ENCODE measurements at regions not wholly inside any gene's neighbourhood (a gene's known extent, or its start where the extent isn't known, plus 50 kb on each side); places are given as distances from the start of the nearest gene placed in this dataset.
"Not testable (repeated sequence)": the region's sequence is repeated elsewhere in the genome, so short reads cannot be mapped to it uniquely, and the experiment has no call there.

DNA sequence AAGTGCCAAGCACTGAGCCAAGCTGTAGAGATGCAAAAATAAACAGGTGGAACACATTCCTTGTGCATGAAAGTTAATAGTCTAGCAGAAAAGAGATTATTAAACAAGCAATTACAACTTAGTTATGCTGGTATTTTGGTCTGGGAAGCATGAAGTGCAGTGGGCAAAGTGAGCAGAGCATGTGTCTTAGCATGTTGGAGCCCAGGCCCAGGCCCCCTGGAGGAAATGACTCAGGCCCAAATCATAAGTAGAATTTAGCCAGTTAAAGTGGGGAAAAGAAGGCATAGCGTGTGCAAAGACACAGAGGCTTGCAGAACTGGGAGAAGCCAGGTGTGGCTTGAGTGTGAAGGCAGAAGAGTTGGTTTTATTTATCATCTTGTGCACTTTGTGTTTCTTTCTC lies 163.8 kb upstream of the ATP11B start:
- no peak overlapping the region for H3K4me3 ChIP-seq (ENCODE audit: low read depth, low read length)
- H3K27ac ChIP-seq (ENCODE audit: low read depth) = no peak overlapping the region
- no peak for DNase-seq (ENCODE audit: extremely low spot score)
- H3K36me3 ChIP-seq (ENCODE audit: insufficient read depth) = no peaks in the 10 kb centered on the region
- H3K4me1 ChIP-seq (ENCODE audit: insufficient read depth) = no peaks in the 10 kb centered on the region
- 56% methylated on average over 1 of the region's 1 CpG for whole genome bisulfite sequencing

DNA sequence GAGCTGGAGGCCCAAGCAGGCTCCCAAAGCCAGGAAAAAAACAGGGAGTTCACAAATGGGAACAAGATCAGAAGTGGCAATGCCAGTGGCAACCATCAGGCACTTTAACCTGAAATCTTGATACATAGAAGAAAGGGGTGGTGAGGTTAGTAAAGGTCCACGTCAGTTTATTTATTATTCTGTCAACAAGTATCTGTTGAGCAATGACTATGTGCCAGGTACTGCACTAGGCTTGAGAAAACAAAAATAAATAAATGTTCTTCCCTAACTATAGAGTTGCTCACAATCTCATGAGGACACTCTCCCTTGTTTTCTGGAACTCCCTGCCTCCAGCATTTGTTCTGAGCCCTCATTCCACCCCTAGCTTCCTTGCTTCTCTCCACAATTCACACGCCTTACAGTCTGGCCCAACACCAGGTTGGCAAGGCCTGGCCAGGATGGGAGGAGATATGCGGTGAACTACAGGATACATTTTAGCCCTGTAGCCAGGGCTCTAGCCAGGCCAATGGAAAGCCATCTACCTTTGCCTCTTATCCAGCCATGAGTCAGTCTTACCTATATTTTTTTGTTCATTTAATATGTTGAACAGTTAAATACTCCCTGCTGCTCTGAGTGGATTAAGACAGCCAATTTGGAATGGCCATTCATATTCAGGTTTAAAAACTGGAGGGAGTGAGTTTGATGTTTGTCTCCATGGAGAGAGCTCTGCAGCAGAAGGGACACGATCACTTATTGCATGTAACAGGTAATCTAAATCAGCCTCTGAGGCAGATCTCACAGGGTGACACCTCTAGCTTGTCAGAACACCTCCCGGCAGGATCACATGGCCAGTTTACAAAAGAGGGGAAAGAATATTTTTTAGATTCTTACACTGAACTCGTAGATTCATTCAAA lies 161.9 kb upstream of the ATP11B start:
- no peak for DNase-seq (ENCODE audit: extremely low spot score)
- H3K4me1 ChIP-seq (ENCODE audit: insufficient read depth) = no peaks in the 10 kb centered on the region
- H3K27ac ChIP-seq (ENCODE audit: low read depth) = no peak overlapping the region
- H3K4me3 ChIP-seq (ENCODE audit: low read depth, low read length) = no peak overlapping the region
- 75% methylated on average over 6 of the region's 6 CpGs for WGBS
- no peaks in the 10 kb centered on the region for H3K36me3 ChIP-seq (ENCODE audit: insufficient read depth)

DNA sequence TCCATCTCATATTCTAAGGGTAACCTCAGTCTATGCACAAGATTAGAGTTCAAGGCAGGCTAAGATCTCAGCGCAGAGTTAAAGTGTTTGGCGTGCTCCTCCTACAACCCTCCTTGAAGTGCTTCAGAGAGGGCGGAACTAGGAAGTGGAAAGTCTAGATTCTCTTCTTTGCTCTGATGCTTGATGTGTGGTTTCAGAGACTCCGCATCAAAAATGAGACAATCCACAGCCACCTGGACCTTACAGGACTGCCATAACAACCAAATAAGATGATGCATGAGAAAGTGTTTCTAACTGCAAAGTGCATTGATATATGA lies 161.3 kb upstream of the ATP11B start:
- no peaks in the 10 kb centered on the region for H3K36me3 ChIP-seq (ENCODE audit: insufficient read depth)
- no peak for DNase-seq (ENCODE audit: extremely low spot score)
- 91% methylated on average over 4 of the region's 4 CpGs for WGBS

DNA sequence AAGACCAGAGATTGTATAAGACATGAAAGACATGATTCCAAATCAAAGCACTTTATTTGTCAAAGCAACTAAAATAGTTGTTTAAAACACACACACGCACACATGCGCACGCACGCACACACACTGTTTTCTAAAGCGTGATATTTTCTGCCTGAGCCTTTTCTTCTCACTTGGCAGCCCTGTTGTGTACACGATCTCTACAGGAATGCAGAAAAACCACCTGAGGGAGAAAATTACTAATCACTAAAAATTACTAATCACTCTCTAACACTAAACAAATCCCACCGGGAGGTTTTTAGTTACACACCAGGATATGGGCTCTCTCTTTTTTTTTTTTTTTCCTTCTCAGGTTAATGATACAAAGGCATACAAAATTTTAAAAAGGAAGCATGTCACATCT lies 160.1 kb upstream of the ATP11B start:
- H3K27ac ChIP-seq (ENCODE audit: low read depth) = no peak overlapping the region
- no peaks in the 10 kb centered on the region for H3K36me3 ChIP-seq (ENCODE audit: insufficient read depth)
- no peak for DNase-seq (ENCODE audit: extremely low spot score)
- no peaks in the 10 kb centered on the region for H3K4me1 ChIP-seq (ENCODE audit: insufficient read depth)
- WGBS = 83% methylated on average over 7 of the region's 7 CpGs
- no peak overlapping the region for H3K4me3 ChIP-seq (ENCODE audit: low read depth, low read length)

More for the DNA sequence above, 161.3 kb upstream of the ATP11B start:
- Histone ChIP-seq H3K4me1 (ENCODE audit: insufficient read depth) (no peaks in the 10 kb centered on the region), H3K4me3 (ENCODE audit: low read depth, low read length) (no peak overlapping the region), H3K27ac (ENCODE audit: low read depth) (no peak overlapping the region)

DNA sequence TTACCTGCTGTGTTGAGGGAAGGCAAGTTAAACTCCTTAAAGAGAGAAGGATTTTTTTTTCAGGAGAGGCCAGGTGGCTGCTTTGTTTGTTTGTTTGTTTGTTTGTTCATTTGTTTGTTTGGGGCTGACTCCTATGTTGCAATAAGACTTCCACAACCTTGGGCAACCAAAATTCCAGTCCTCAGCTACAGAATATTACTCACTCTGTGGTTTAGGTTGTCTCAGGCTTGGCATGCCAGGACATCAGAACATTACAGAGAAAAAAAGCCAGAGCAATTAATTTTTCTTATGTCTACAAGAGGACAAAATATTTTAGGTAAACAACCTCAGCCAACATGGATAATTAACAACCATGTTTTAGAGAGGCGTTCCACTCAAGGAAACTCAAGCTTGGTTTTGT lies 156.7 kb upstream of the ATP11B start:
- no peaks in the 10 kb centered on the region for H3K36me3 ChIP-seq (ENCODE audit: insufficient read depth)
- WGBS = 78% methylated on average over 1 of the region's 1 CpG
- H3K4me3 ChIP-seq (ENCODE audit: low read depth, low read length) = no peak overlapping the region
- H3K4me1 ChIP-seq (ENCODE audit: insufficient read depth) = no peaks in the 10 kb centered on the region
- DNase-seq (ENCODE audit: extremely low spot score) = no peak
- no peak overlapping the region for H3K27ac ChIP-seq (ENCODE audit: low read depth)

DNA sequence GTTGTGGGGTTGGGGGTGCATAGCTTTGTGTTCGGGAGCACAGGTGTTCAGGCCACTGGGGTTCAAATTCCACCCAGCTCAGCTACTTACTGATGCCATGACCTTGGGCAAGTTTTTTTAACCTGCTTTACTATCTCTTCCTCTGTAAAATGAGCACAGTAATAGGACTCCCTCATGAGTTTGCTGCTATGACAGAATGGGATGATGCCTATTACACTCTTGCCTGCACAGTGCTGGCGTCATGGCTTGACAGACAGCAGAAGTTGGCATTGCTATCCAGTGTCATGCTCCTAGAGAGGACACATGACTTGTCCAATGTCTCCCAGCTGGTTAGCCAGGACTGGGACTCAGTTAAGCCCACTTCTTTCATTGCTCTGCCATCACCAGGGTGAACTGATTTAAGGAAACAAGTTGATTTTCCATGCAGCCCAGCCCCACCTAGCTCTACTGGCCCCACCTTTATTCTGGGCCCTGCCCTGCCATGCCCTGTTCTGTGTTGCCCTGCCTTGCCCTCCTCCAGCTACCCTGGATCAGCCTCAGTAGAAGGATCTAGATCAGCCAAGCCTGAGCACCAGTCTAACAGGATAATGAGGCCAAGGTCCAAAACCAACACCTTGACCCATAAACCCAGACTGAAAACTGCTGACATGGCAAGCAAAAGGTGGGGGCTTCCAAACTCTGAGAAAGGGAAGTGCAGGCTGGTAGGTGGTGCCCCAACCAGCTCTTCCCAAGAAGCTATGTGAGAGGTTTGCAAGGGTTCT lies 155.8 kb upstream of the ATP11B start:
- no peak overlapping the region for H3K4me3 ChIP-seq (ENCODE audit: low read depth, low read length)
- H3K27ac ChIP-seq (ENCODE audit: low read depth) = no peak overlapping the region
- DNase-seq (ENCODE audit: extremely low spot score) = no peak
- H3K4me1 ChIP-seq (ENCODE audit: insufficient read depth) = no peaks in the 10 kb centered on the region
- no peaks in the 10 kb centered on the region for H3K36me3 ChIP-seq (ENCODE audit: insufficient read depth)
- WGBS = 67% methylated on average over 2 of the region's 2 CpGs

DNA sequence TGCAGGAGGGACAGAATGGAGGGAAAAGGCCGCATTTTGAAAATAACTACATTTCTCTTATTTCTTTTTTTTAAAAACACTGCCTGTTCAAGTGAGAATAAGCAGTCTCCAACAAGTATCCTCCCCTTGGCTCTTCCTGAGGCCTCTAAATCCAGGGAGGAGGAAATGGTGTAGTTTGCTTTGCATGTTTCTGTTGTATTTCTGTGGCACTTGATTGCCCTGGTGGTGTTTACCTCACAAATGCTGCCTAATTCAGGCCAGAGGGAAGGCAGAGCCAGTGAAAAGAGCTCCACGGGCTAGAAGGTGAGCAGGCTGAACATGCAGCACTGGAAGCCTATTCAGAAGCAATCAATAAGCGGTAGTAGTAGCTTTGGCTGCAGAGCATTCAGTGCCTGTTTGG lies 149.3 kb upstream of the ATP11B start:
- Histone ChIP-seq H3K4me3 (ENCODE audit: low read depth, low read length) (no peak overlapping the region), H3K36me3 (ENCODE audit: insufficient read depth) (no peaks in the 10 kb centered on the region), H3K4me1 (ENCODE audit: insufficient read depth) (peaks cover 1% of the 10 kb centered on the region), H3K27ac (ENCODE audit: low read depth) (no peak overlapping the region)
- DNase-seq (ENCODE audit: extremely low spot score) = no peak
- WGBS = 59% methylated on average over 3 of the region's 3 CpGs

DNA sequence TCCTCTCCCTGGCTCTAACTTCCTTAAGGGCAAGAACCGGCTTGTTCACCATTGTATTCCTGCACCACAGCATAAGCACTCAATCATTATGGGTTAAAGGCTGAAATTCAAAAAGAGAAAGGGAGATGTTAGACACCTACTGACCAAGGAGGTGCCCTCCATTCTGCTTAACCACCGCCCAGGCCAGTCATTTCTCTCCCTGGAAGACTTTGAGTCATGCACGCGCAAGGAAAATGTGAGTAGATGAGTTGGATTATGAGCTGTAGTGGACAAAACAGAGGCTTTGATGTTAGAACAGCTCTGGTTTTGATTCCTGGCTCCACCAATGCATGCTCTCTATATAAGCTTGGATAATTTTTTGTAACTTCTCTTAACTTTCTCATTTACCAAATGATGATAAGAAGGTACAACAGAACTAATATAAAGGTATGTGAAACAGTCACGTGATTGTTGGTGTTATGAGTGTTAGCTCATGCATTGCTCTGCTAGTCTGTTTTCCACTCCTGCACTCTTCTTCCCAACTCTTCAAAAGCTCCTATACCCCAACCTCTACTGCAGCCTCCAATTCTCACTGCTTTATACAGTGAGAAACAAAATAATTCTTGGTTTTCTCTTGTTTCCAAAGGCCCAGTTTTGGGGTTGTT lies 148.4 kb upstream of the ATP11B start:
- Histone ChIP-seq H3K27ac (ENCODE audit: low read depth) (no peak overlapping the region), H3K4me3 (ENCODE audit: low read depth, low read length) (no peak overlapping the region), H3K36me3 (ENCODE audit: insufficient read depth) (no peaks in the 10 kb centered on the region), H3K4me1 (ENCODE audit: insufficient read depth) (peaks cover 1% of the 10 kb centered on the region)
- WGBS = 82% methylated on average over 5 of the region's 5 CpGs
- no peak for DNase-seq (ENCODE audit: extremely low spot score)

DNA sequence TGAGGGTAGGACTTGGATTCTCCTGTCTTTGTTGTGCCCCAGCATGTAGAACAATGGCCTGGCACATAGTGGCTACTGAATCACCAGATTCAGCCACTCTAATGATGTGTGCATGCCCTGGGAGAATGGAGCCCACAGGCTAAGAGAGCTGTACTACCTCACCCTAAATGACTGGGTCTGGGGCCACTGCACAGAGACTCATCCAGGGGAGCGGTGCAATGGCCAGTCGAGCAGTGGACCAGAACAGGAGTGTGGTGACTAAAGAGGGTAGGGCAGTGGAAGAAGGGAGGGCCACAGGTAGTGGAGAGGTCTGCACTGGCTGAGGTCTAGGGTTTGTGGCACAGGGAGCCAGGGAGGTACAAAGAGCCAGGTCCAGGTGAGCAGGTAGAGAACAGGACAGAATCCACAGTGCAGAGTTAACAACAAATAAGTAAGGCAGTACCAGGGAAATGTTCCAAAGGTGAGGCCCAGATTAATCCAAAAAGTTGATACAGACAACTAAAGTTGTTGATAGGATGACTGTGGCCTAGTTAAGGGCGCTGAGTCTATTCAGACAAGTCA lies 142.7 kb upstream of the ATP11B start:
- 91% methylated on average over 3 of the region's 3 CpGs for WGBS
- Histone ChIP-seq H3K4me1 (ENCODE audit: insufficient read depth) (peaks cover 1% of the 10 kb centered on the region), H3K4me3 (ENCODE audit: low read depth, low read length) (no peak overlapping the region), H3K27ac (ENCODE audit: low read depth) (no peak overlapping the region), H3K36me3 (ENCODE audit: insufficient read depth) (no peaks in the 10 kb centered on the region)
- no peak for DNase-seq (ENCODE audit: extremely low spot score)

DNA sequence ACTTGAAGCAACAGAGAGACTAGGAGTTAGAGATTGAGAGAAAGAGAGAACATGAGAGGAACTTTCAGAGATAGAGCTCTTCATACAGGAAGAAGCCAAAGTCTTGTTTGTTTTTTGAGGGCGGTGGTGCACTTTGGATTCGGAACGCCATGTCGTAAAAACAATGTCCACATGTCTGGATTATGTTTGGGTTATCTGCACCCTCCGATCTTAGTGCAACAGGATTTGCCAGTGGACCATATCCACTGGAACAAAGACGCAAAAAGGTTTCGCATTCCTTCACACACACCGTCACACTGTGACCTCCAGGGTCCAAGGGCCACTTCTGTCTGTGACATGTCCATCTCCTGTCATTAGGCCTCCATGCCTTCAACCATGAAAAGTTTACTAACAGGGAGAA lies 141.8 kb upstream of the ATP11B start:
- H3K4me3 ChIP-seq (ENCODE audit: low read depth, low read length) = no peak overlapping the region
- peaks cover 1% of the 10 kb centered on the region for H3K4me1 ChIP-seq (ENCODE audit: insufficient read depth)
- WGBS = 55% methylated on average over 8 of the region's 8 CpGs
- DNase-seq (ENCODE audit: extremely low spot score) = no peak
- no peak overlapping the region for H3K27ac ChIP-seq (ENCODE audit: low read depth)
- no peaks in the 10 kb centered on the region for H3K36me3 ChIP-seq (ENCODE audit: insufficient read depth)

DNA sequence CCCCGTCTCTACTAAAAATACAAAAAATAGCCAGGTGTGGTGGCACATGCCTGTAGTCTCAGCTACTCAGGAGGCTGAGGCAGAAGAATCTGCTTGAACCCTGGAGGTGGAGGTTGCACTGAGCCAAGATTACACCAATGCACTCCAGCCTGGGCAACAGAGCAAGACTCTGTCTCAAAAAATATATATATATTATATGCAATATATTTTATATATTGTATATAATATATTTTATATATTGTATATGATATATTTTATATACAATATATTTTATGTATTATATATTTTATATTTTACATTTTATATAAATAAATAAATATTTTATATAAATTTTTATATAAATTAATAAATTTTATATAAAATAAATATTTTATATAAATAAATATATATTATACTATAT lies 140.2 kb upstream of the ATP11B start:
- not testable (repeated sequence) for DNase-seq (ENCODE audit: extremely low spot score); H3K4me3 ChIP-seq (ENCODE audit: low read depth, low read length); H3K4me1 ChIP-seq (ENCODE audit: insufficient read depth); H3K36me3 ChIP-seq (ENCODE audit: insufficient read depth); H3K27ac ChIP-seq (ENCODE audit: low read depth)
- 95% methylated on average over 1 of the region's 1 CpG for WGBS

DNA sequence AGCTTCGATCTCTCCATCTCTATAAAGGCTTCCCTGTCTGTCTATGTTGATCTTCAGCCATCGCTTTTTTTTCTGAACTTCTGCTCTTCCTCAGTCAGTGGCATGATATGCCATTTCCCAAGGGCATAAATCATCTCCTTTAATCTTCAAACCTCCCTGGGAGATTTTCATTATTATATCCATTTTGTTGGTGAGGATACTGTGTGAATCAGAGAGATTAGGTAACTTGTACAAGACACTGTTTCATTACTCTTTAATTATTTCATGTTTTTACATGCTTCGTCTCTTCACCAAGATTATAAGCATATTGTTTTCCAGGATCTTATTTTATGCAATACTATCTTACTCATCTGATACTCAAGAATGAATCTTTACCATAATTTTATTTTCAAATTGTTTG lies 124.8 kb upstream of the ATP11B start:
- Histone ChIP-seq H3K4me3 (ENCODE audit: low read depth, low read length) (no peak overlapping the region), H3K4me1 (ENCODE audit: insufficient read depth) (no peaks in the 10 kb centered on the region), H3K36me3 (ENCODE audit: insufficient read depth) (no peaks in the 10 kb centered on the region), H3K27ac (ENCODE audit: low read depth) (no peak overlapping the region)
- DNase-seq (ENCODE audit: extremely low spot score) = no peak
- 87% methylated on average over 3 of the region's 3 CpGs for WGBS

DNA sequence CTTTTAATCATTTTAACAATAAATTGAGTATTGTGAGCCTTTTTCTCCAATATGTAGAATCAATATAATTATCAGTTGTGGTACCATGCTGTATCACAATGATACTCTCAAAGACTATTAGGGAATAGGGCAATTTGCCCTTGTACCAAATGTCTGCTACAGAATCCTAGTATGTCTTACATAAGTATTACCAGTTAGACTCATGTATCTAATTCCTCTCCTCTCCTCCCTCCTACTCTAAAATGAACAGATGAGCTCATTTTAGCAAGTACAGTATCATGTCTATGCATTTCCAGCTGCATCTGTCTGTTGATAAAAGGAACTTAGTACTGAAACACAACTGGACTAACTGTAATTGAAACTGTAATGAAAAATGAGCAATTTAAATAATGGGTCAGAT lies 124.3 kb upstream of the ATP11B start:
- H3K27ac ChIP-seq (ENCODE audit: low read depth) = no peak overlapping the region
- no peaks in the 10 kb centered on the region for H3K36me3 ChIP-seq (ENCODE audit: insufficient read depth)
- H3K4me1 ChIP-seq (ENCODE audit: insufficient read depth) = no peaks in the 10 kb centered on the region
- no peak for DNase-seq (ENCODE audit: extremely low spot score)
- H3K4me3 ChIP-seq (ENCODE audit: low read depth, low read length) = no peak overlapping the region

DNA sequence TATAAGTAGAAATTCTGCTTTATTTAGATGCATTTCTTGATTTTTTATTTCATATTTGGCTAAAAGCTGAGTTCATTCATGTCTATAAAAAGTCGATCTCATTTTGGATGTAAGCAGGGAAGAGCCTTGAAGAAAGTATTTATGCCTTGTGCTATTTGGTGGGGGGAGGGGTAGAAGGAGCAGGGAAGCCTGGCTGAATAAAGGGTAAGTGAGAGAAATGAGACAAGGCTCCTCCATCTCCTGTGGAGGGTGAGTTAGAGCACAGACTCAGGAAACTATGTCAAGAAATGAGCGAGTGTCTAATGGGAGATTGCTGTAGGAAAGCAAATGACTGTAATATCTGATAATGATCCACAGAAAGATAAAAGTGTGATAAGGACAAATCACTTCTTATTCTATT lies 121.8 kb upstream of the ATP11B start:
- no peaks in the 10 kb centered on the region for H3K36me3 ChIP-seq (ENCODE audit: insufficient read depth)
- H3K4me3 ChIP-seq (ENCODE audit: low read depth, low read length) = no peak overlapping the region
- H3K4me1 ChIP-seq (ENCODE audit: insufficient read depth) = no peaks in the 10 kb centered on the region
- WGBS = 67% methylated on average over 2 of the region's 2 CpGs
- no peak overlapping the region for H3K27ac ChIP-seq (ENCODE audit: low read depth)
- no peak for DNase-seq (ENCODE audit: extremely low spot score)
